ENCODE measurements at regions not wholly inside any gene's neighbourhood (a gene's known extent, or its start where the extent isn't known, plus 50 kb on each side); places are given as distances from the start of the nearest gene placed in this dataset.
"Not testable (repeated sequence)": the region's sequence is repeated elsewhere in the genome, so short reads cannot be mapped to it uniquely, and the experiment has no call there.

GRCh38 chr7:64469673-64470072 lies 93.2 kb downstream of the ZNF680 start:
- DNase-seq, result no peak

DNA sequence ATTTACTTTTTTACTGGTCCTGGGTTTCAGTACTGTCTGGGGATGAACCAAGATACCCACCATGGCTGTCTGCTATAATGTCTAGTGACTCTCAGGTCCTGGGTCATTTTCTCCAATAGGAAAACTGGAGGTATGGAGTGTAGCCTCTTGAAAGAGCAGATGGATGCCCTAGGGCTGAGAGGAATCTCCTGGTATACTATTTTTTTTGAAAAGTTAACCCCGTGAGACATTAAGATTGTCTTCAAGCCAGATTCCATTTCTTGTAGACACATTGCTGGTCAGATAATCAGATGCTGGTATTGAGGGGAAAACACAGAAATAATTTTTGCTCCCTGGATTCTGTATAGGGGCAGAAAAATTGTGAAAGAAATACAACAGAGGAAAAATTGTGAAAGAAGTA lies 97.3 kb downstream of the ZNF680 start:
- DNase-seq, result no peak

DNA sequence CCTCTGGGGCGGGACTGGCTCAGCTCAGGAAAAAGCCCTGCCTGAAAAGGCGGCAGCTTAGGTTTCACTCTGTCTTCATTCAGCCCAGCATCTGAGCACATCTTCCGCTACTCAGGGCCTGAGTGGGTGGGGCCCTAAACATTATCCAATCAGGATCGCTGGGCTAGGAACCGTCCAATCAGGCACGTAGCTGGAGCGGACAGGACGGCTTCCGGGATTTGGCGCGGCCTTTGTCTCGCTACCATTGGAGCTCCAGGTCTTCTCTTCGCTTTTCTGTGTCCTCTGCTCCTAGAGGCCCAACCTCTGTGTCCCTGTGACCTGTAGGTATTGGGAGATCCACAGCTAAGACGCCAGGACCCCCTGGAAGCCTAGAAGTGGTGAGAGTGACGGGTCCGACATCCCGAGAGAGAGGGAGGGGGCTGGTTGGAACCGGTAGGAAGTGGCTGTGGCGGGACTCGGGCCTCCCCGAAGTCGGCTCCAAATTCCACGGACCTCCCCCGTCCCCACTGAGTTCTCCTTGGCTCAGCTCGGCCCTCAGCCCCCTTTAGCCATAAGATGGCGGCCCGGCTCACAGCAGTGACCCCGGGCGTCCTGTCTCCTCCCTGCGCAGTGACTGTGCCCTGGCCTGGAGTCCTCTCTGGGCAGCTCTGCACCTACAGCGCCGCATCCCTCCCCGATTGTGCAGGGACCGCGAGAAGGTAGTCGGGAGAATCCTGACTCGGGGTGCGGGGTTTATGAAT lies 99.1 kb downstream of the ZNF680 start:
- DNase-seq, result peak; percentile 73

DNA sequence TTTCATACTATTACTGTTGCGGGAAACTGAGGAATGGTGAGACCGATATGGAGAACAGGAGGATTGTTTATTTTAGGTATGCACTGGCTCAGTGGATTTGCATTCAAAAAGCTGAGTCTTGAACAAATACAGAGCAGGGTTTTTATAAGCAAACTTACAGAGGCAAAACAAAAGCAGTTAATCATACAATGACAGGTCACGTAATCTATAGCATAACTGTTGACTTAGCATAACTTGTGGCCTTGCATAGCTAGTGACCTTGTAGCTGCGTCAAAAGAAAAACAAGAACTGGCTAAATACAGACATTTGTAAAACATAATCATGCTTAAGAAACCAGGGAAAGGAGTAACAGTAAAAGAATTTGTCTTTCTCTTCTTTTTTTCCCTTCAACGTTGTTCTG lies 103.0 kb downstream of the ZNF680 start:
- not testable (repeated sequence) for DNase-seq

- DNase-seq, result no peak
Measured at GRCh38 chr7:64433590-64433989, 119.8 kb downstream of the ZNF736 start.

- no peak for DNase-seq
Measured at GRCh38 chr7:64431838-64432237, 118.1 kb downstream of the ZNF736 start.

GRCh38 chr7:64429232-64429631 lies 115.5 kb downstream of the ZNF736 start:
- DNase-seq, result no peak

DNA sequence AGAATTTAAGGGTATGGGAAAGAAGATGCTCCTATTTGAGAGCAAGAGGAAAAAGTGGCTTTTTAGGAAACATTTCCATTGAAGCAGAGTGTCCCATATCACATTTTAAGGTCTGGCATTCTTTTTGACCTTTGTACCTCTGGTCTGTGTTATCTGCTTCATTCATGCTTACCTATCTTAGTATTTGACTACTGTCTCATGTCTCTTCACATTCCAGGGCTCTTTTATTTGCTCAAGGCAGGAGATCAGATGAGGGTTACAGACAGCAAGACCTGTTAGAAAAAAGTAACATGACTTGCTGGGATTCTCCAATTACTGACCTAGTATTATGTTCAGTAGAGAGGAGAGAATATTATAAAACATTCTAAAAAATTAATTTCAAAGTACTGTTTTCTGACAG lies 111.7 kb downstream of the ZNF736 start:
- DNase-seq, result not testable (repeated sequence)

- no peak for DNase-seq
Measured at GRCh38 chr7:64407148-64407547, 93.4 kb downstream of the ZNF736 start.

Measured in NCI-H2029 treated with DMSO at 0.1 percent for 48 hours (cell line).